ENCODE measurements at regions not wholly inside any gene's neighbourhood (a gene's known extent, or its start where the extent isn't known, plus 50 kb on each side); places are given as distances from the start of the nearest gene placed in this dataset.

DNA sequence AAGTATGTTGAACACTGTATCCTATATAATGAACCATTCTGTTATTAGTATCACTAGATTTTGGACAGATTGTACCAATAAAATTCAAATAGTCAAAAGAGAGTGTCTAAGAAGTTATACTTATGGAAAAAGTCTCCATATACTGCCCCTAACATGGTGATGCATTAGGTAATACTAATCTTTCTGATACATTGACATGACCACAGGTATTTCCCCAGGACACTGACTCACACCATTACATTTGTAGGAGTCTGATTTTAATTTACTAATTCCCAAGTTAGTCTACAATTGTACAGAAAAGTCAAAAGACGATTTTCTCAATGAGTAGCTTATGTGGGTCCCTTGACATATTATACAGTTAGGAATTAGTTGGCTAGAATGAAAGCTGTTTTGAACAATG lies 593.8 kb downstream of the ISL1 start:
- H3K27me3 ChIP-seq (ENCODE audit: insufficient read depth, low read depth, low read length): no peaks in the 10 kb centered on the region
- no peaks in the 10 kb centered on the region for H3K79me2 ChIP-seq (replicated peaks; ENCODE audit: insufficient read depth, low read length)
- no peaks in the 10 kb centered on the region for H3K9me3 ChIP-seq (ENCODE audit: low read length)
- H3K9ac ChIP-seq (ENCODE audit: low read length): no peak overlapping the region
- TF ChIP-seq, protein P1, sequence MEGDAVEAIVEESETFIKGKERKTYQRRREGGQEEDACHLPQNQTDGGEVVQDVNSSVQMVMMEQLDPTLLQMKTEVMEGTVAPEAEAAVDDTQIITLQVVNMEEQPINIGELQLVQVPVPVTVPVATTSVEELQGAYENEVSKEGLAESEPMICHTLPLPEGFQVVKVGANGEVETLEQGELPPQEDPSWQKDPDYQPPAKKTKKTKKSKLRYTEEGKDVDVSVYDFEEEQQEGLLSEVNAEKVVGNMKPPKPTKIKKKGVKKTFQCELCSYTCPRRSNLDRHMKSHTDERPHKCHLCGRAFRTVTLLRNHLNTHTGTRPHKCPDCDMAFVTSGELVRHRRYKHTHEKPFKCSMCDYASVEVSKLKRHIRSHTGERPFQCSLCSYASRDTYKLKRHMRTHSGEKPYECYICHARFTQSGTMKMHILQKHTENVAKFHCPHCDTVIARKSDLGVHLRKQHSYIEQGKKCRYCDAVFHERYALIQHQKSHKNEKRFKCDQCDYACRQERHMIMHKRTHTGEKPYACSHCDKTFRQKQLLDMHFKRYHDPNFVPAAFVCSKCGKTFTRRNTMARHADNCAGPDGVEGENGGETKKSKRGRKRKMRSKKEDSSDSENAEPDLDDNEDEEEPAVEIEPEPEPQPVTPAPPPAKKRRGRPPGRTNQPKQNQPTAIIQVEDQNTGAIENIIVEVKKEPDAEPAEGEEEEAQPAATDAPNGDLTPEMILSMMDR (IDR thresholded peaks at IDR 0.05; ENCODE audit: poor library complexity, severe bottlenecking): no peak
- TF ChIP-seq POLR2AphosphoS5 (IDR thresholded peaks at IDR 0.05): no peak
- no peak for TF ChIP-seq MXI1 (conservative IDR thresholded peaks at IDR 0.05; ENCODE audit: poor library complexity, severe bottlenecking)
- no peak for TF ChIP-seq RAD21 (conservative IDR thresholded peaks at IDR 0.05)
- TF ChIP-seq, protein P2, sequence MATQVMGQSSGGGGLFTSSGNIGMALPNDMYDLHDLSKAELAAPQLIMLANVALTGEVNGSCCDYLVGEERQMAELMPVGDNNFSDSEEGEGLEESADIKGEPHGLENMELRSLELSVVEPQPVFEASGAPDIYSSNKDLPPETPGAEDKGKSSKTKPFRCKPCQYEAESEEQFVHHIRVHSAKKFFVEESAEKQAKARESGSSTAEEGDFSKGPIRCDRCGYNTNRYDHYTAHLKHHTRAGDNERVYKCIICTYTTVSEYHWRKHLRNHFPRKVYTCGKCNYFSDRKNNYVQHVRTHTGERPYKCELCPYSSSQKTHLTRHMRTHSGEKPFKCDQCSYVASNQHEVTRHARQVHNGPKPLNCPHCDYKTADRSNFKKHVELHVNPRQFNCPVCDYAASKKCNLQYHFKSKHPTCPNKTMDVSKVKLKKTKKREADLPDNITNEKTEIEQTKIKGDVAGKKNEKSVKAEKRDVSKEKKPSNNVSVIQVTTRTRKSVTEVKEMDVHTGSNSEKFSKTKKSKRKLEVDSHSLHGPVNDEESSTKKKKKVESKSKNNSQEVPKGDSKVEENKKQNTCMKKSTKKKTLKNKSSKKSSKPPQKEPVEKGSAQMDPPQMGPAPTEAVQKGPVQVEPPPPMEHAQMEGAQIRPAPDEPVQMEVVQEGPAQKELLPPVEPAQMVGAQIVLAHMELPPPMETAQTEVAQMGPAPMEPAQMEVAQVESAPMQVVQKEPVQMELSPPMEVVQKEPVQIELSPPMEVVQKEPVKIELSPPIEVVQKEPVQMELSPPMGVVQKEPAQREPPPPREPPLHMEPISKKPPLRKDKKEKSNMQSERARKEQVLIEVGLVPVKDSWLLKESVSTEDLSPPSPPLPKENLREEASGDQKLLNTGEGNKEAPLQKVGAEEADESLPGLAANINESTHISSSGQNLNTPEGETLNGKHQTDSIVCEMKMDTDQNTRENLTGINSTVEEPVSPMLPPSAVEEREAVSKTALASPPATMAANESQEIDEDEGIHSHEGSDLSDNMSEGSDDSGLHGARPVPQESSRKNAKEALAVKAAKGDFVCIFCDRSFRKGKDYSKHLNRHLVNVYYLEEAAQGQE (IDR thresholded peaks at IDR 0.05; ENCODE audit: borderline replicate concordance): no peak
- no peak for TF ChIP-seq EP300 (conservative IDR thresholded peaks at IDR 0.05; ENCODE audit: poor library complexity, severe bottlenecking)
- no peak for TF ChIP-seq SMC3 (conservative IDR thresholded peaks at IDR 0.05; ENCODE audit: poor library complexity)
- no peak for TF ChIP-seq TAF1 (IDR thresholded peaks at IDR 0.05; ENCODE audit: low read depth)
- TF ChIP-seq EZH2 (IDR thresholded peaks at IDR 0.05; ENCODE audit: borderline replicate concordance, insufficient read depth, low read length, poor library complexity, severe bottlenecking): no peak
- H3K27ac ChIP-seq (ENCODE audit: low read length): no peak overlapping the region
- H3F3A ChIP-seq (ENCODE audit: insufficient read depth, low read length, poor library complexity, severe bottlenecking): no peaks in the 10 kb centered on the region
- H3K4me3 ChIP-seq (ENCODE audit: low read length): no peak overlapping the region
- H3K9me2 ChIP-seq (ENCODE audit: insufficient read depth, low read length): no peaks in the 10 kb centered on the region
- H4K20me1 ChIP-seq (ENCODE audit: insufficient read depth): no peaks in the 10 kb centered on the region
- H3K36me3 ChIP-seq (ENCODE audit: insufficient read depth, low read length): no peaks in the 10 kb centered on the region
- no peak overlapping the region for H3K4me2 ChIP-seq (ENCODE audit: low read length)
- H2AFZ ChIP-seq (ENCODE audit: low read depth, low read length): no peak overlapping the region

DNA sequence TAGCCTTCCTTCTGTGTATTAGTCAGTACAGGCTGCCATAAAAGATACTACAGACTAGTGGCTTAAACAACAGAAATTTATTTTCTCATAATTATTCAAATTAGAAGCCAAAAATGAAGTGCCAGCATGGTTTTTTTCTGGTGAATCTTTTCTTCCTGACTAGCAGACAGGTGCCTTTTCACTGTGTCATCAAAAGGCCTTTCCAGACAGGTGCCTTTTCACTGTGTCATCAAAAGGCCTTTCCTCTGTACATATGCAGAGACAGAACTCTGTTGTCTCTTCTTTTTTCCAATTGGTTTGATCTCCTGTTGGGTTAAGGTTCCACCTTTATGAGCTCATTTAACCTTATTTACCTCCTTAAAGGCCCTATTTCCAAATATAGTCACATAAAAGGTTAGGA lies 599.9 kb downstream of the ISL1 start:
- Histone ChIP-seq H3K4me3 (ENCODE audit: low read length) (no peak overlapping the region), H3K36me3 (ENCODE audit: insufficient read depth, low read length) (no peaks in the 10 kb centered on the region), H3F3A (ENCODE audit: insufficient read depth, low read length, poor library complexity, severe bottlenecking) (no peaks in the 10 kb centered on the region), H3K27me3 (ENCODE audit: insufficient read depth, low read depth, low read length) (no peaks in the 10 kb centered on the region), H3K79me2 (replicated peaks; ENCODE audit: insufficient read depth, low read length) (no peaks in the 10 kb centered on the region), H3K9me3 (ENCODE audit: low read length) (no peaks in the 10 kb centered on the region), H3K9ac (ENCODE audit: low read length) (no peak overlapping the region), H3K4me2 (ENCODE audit: low read length) (no peak overlapping the region), H4K20me1 (ENCODE audit: insufficient read depth) (no peaks in the 10 kb centered on the region), H2AFZ (ENCODE audit: low read depth, low read length) (no peak overlapping the region), H3K27ac (ENCODE audit: low read length) (no peak overlapping the region), H3K9me2 (ENCODE audit: insufficient read depth, low read length) (no peaks in the 10 kb centered on the region)
- no peak for TF ChIP-seq SMC3 (conservative IDR thresholded peaks at IDR 0.05; ENCODE audit: poor library complexity)
- no peak for TF ChIP-seq RAD21 (conservative IDR thresholded peaks at IDR 0.05)
- TF ChIP-seq MXI1 (conservative IDR thresholded peaks at IDR 0.05; ENCODE audit: poor library complexity, severe bottlenecking): no peak
- TF ChIP-seq POLR2AphosphoS5 (IDR thresholded peaks at IDR 0.05): no peak
- TF ChIP-seq, protein P1 (IDR thresholded peaks at IDR 0.05; ENCODE audit: poor library complexity, severe bottlenecking): no peak
- no peak for TF ChIP-seq EP300 (conservative IDR thresholded peaks at IDR 0.05; ENCODE audit: poor library complexity, severe bottlenecking)
